ENCODE measurements at regions not wholly inside any gene's neighbourhood (a gene's known extent, or its start where the extent isn't known, plus 50 kb on each side); places are given as distances from the start of the nearest gene placed in this dataset.

DNA sequence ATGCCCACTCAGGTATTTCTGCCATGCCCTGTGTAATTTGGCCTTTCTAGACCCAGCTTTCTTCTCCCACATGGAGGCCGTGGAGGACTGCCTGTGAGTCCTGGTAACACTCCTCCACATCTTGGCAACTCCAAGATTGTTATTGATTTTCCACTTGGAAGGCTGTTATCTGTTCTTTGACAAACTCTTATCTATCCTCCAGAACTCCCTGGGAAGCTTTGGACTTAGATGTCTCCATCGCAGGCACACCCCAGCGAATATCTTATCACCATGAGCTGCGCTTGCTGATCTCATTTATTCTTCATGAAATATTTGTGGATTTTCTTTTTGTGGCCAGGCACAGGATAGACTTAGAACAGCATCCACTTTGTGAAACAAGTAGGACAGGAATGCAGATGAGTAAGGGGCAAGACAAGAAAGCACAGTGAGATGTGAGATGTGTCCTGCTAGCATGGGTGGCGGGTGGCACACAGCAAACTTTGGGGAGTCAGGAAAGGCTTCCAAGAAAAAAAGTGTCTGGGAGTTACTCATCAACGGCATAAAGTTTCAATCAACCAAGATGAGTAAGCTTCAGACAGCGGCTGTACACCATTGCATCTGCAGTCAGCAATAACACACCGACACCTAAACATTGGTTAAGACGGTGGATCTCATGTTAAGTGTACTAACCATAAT lies 84.5 kb upstream of the IRS2 start (continued):
- TF ChIP-seq, protein P1, sequence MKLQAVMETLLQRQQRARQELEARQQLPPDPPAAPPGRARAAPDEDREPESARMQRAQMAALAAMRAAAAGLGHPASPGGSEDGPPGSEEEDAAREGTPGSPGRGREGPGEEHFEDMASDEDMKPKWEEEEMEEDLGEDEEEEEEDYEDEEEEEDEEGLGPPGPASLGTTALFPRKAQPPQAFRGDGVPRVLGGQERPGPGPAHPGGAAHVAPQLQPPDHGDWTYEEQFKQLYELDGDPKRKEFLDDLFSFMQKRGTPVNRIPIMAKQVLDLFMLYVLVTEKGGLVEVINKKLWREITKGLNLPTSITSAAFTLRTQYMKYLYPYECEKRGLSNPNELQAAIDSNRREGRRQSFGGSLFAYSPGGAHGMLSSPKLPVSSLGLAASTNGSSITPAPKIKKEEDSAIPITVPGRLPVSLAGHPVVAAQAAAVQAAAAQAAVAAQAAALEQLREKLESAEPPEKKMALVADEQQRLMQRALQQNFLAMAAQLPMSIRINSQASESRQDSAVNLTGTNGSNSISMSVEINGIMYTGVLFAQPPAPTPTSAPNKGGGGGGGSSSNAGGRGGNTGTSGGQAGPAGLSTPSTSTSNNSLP (IDR thresholded peaks at IDR 0.05; ENCODE audit: borderline replicate concordance, low read depth, low read length): no peak
- TF ChIP-seq TAF9B (IDR thresholded peaks at IDR 0.05; ENCODE audit: partially characterized antibody): no peak
- TF ChIP-seq, protein P2, sequence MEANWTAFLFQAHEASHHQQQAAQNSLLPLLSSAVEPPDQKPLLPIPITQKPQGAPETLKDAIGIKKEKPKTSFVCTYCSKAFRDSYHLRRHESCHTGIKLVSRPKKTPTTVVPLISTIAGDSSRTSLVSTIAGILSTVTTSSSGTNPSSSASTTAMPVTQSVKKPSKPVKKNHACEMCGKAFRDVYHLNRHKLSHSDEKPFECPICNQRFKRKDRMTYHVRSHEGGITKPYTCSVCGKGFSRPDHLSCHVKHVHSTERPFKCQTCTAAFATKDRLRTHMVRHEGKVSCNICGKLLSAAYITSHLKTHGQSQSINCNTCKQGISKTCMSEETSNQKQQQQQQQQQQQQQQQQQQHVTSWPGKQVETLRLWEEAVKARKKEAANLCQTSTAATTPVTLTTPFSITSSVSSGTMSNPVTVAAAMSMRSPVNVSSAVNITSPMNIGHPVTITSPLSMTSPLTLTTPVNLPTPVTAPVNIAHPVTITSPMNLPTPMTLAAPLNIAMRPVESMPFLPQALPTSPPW (CRISPR knock-in tag; IDR thresholded peaks at IDR 0.05): no peak
- TF ChIP-seq, protein P3, sequence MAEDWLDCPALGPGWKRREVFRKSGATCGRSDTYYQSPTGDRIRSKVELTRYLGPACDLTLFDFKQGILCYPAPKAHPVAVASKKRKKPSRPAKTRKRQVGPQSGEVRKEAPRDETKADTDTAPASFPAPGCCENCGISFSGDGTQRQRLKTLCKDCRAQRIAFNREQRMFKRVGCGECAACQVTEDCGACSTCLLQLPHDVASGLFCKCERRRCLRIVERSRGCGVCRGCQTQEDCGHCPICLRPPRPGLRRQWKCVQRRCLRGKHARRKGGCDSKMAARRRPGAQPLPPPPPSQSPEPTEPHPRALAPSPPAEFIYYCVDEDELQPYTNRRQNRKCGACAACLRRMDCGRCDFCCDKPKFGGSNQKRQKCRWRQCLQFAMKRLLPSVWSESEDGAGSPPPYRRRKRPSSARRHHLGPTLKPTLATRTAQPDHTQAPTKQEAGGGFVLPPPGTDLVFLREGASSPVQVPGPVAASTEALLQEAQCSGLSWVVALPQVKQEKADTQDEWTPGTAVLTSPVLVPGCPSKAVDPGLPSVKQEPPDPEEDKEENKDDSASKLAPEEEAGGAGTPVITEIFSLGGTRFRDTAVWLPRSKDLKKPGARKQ (CRISPR knock-in tag; IDR thresholded peaks at IDR 0.05): no peak

DNA sequence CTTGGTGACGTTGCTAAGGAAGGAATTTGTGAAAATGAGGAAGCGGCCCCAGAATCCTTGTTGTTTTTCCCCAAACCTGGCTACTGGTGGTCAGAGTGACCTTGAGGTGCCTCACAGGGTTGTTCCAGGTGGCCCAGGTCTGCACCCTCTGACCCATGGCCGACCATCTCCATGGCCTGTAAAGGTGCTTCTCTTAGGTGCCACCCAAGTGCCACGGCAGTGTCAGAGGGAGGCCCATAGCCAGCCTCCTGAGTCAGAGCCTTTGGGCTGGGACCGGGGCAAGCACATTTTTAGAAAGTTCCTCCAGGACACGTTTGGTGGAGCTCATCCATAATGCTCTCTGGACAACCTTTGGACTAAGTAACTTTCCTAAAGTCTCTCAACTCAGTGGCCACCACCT lies 83.9 kb upstream of the IRS2 start:
- 4% methylated on average over 5 of the region's 6 CpGs for WGBS (ENCODE audit: insufficient coverage, low coverage, missing lambda C conversion rate)
- no peaks in the 10 kb centered on the region for H3K9me1 ChIP-seq (ENCODE audit: control insufficient read depth, insufficient read depth, low read length)
- no peak overlapping the region for H3K27ac ChIP-seq (ENCODE audit: extremely low read depth, low read depth, low read length)
- no peak for FAIRE-seq
- no peaks in the 10 kb centered on the region for H4K20me1 ChIP-seq (replicated peaks; ENCODE audit: control insufficient read depth, insufficient read depth, low read length)
- ChIA-PET POLR2A (interaction anchor here (0.9 kb wide), 1 partner anchor 16 kb away, joined by 3 read pairs; no protein-coding TSS in a partner anchor), CTCF (ENCODE audit: low intra/inter-chr PET ratio) (no interaction called here)
- H3K4me1 ChIP-seq (replicated peaks in 1 of 2; ENCODE audit: control insufficient read depth in 2 of 2, insufficient read depth in 2 of 2, low read length in 2 of 2): peaks cover 0 to 7% of the 10 kb centered on the region in 2 experiments; a peak in 2 of 5 replicates
- no peak overlapping the region for H3K4me3 ChIP-seq
- intact Hi-C loops (cut with micrococcal nuclease): no loop called here
- no peaks in the 10 kb centered on the region for H3K9me3 ChIP-seq (replicated peaks; ENCODE audit: control insufficient read depth, insufficient read depth, low read depth, low read length)
- no peak for DNase-seq (ENCODE audit: extremely low read depth in 1 of 4, low spot score in 3 of 4)
- no peak overlapping the region for H2AFZ ChIP-seq (ENCODE audit: low read depth, low read length)
- H3K4me2 ChIP-seq (ENCODE audit: insufficient read depth, low read length): no peak overlapping the region; the same call in 1 of the 2 replicates
- H3K9ac ChIP-seq (ENCODE audit: insufficient read depth in 1 of 2, low read depth in 2 of 2, low read length in 2 of 2): no peak overlapping the region
- H3K27me3 ChIP-seq (ENCODE audit: control insufficient read depth in 2 of 2, insufficient read depth in 2 of 2, low read length in 2 of 2): peaks cover 0 to 15% of the 10 kb centered on the region in 2 experiments; a peak in 3 of 5 replicates
- H3K36me3 ChIP-seq (ENCODE audit: control insufficient read depth, insufficient read depth, low read length): no peaks in the 10 kb centered on the region
- no peaks in the 10 kb centered on the region for H3K79me2 ChIP-seq (ENCODE audit: control insufficient read depth, insufficient read depth, low read length)
- TF ChIP-seq RBM14 (IDR thresholded peaks at IDR 0.05; ENCODE audit: borderline replicate concordance, insufficient read depth, low read depth, low read length): no peak
- peak; percentile 45; the same call in 1 of the 2 replicates for TF ChIP-seq SPI1 (IDR thresholded peaks at IDR 0.05; ENCODE audit: borderline replicate concordance, low read depth, low read length)
- no TSS peak for BruUV-seq (replicated peaks)
- no peak for ATAC-seq
- in situ Hi-C loops (cut with MboI): no loop called here
